GM12872 (cell line): ENCODE measurements at regions not wholly inside any gene's neighbourhood (a gene's known extent, or its start where the extent isn't known, plus 50 kb on each side); places are given as distances from the start of the nearest gene placed in this dataset.

Experiments used
- CTCF ChIP-seq: IDR thresholded peaks from 3 replicates; pipeline ENCODE4 v1.5.1; 2011; ENCODE audit warnings: low read depth, mild to moderate bottlenecking, low read length, moderate library complexity; ENCODE audit not compliant: insufficient read depth

- TF ChIP-seq CTCF: no peak
Measured at GRCh38 chr6:66522864-66523263, 815.8 kb upstream of the EYS start.

- no peak for TF ChIP-seq CTCF
Measured at GRCh38 chr6:66516377-66516776, 809.4 kb upstream of the EYS start.

- TF ChIP-seq CTCF: no peak
Measured at GRCh38 chr6:66508433-66508832, 801.4 kb upstream of the EYS start.

- no peak for TF ChIP-seq CTCF
Measured at GRCh38 chr6:66499851-66500250, 792.8 kb upstream of the EYS start.

GRCh38 chr6:66496659-66497058 is 789.6 kb upstream of the EYS start:
- no peak; the same call in 2 of the 3 replicates for TF ChIP-seq CTCF

- TF ChIP-seq CTCF: no peak
Measured at GRCh38 chr6:66489269-66489987, 782.4 kb upstream of the EYS start.

- TF ChIP-seq CTCF: no peak
Measured at GRCh38 chr6:66481216-66481615, 774.2 kb upstream of the EYS start.
